Right lobe of liver (tissue), 6 donors: ENCODE measurements at regions not wholly inside any gene's neighbourhood (a gene's known extent, or its start where the extent isn't known, plus 50 kb on each side); places are given as distances from the start of the nearest gene placed in this dataset.
"Not testable (repeated sequence)": the region's sequence is repeated elsewhere in the genome, so short reads cannot be mapped to it uniquely, and the experiment has no call there.

Experiments used
- ATAC-seq, 4 donors: fragments of 200-7000 bp; cut with Tn5 transposase; one replicate each; pipeline ENCODE4 v1.9.1; 2020; ENCODE audit warnings: mild to moderate bottlenecking in 4 of 4, moderate library complexity in 4 of 4
- DNase-seq, 3 donors: peaks; one replicate each; pipeline ENCODE4 v3.0.0-alpha.2; 2020
- H3K27ac ChIP-seq, 3 donors: fragments of 200-600 bp; one replicate each; pipeline ENCODE4 v1.8.0; 2022
- H3K27me3 ChIP-seq, 2 donors: fragments of 200-600 bp; one replicate each; pipeline ENCODE4 v1.8.0; 2022
- H3K36me3 ChIP-seq, 4 donors: fragments of 200-600 bp; sonication (generic) in 1 of 4; one replicate each; pipeline versions ENCODE4 v1.5.1 to v1.8.0; 2017 to 2022; ENCODE audit warnings: control low read depth in 1 of 4
- H3K4me1 ChIP-seq, 4 donors: fragments of 200-600 bp; sonication (generic) in 1 of 4; one replicate each; pipeline versions ENCODE4 v1.5.1 to v1.8.0; 2017 to 2022; ENCODE audit warnings: control low read depth in 1 of 4
- H3K4me3 ChIP-seq, 3 donors: fragments of 200-600 bp; one replicate each; pipeline ENCODE4 v1.8.0; 2022
- H3K9me3 ChIP-seq, 4 donors: fragments of 200-600 bp; sonication (generic) in 1 of 4; one replicate each; pipeline versions ENCODE4 v1.5.1 to v1.8.0; 2017 to 2022; ENCODE audit warnings: control low read depth in 1 of 4
- POLR2A ChIP-seq: fragments of 450-650 bp; IDR thresholded peaks from one replicate; pipeline ENCODE4 v1.6.1; 2017; ENCODE audit warnings: antibody characterized with exemption, mild to moderate bottlenecking
- WGBS: methylation state at CpG from one replicate; pipeline ENCODE4 v1.1.6; 2018; ENCODE audit warnings: low coverage, low lambda C conversion rate; ENCODE audit not compliant: insufficient coverage; ENCODE audit errors: missing lambda C conversion rate; 5-methylcytosine and 5-hydroxymethylcytosine counted together
- intact Hi-C, 2 donors: fragments of 100-400 bp; cut with DNase I; formaldehyde crosslinking; loops; one replicate each; pipeline versions ENCODE4 v1.11.2 to v1.14.1; 2022
- TF ChIP-seq, protein P1 (sequence below), 4 donors: fragments of 200-600 bp in 3 of 4; fragments of 450-650 bp in 1 of 4; IDR thresholded peaks; one replicate each; pipeline versions ENCODE4 v1.5.1 to v1.8.0; 2016 to 2022; ENCODE audit warnings: antibody characterized with exemption in 4 of 4, mild to moderate bottlenecking in 2 of 4
- donor health status: DM: no; HTN: yes; CAD: no.
- donor health status: DM: no; HTN: no; CAD: no.
- donor health status: DM: no; HTN: no; CAD: no.
- donor health status: DM: no; HTN: yes; CAD: no.
- donor health status: DM: no; HTN: yes; CAD: no.

DNA sequence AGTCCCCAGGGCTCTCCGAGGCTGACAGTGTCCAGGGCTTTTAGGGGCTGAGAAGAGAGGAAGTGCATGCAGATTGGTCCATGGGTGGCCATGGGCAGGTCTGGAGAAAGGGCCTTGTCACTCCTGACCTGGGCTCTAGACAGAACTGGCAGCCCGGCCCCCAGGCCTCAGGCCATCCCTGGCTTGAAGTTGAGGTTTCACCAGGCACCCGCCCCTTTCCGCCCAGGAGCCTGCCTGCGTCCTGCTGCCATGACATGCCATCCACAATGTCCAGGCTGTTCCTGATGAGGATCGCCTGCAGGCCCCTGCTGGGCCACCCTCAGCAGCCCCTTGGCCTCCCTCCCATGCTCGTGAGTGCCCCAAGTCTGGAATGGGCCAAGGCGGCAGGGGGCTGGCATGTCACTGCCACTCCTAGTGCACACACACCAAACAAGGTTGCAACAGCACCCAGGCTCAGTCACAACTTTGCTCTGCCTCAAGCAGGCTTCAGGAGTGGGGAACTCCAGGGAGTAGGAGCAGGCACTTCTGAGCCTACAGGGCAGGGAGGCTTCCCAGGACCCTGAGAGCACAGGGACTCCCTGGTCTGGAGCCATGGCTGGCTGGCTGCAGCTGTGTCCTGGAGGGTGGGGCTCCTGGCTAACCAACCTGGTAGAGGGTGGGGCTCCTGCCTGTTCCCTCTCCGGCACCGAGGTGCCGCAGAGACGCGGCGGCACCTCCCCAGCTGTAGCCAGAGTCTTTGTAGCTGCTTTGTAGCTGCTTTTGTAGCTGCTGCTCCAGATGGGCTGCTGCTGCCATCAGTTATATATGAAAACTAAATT, 1457.1 kb upstream of the GBE1 start:
- no peaks in the 10 kb centered on the region for H3K27me3 ChIP-seq
- intact Hi-C loops = no loop called here
- 67% methylated on average over 1 of the region's 14 CpGs for WGBS
- no peaks in the 10 kb centered on the region for H3K9me3 ChIP-seq
- H3K4me3 ChIP-seq = no peak overlapping the region
- no peak overlapping the region for H3K27ac ChIP-seq
- no peaks in the 10 kb centered on the region for H3K36me3 ChIP-seq
- H3K4me1 ChIP-seq = no peaks in the 10 kb centered on the region
- no peak for TF ChIP-seq POLR2A
- TF ChIP-seq, protein P1, sequence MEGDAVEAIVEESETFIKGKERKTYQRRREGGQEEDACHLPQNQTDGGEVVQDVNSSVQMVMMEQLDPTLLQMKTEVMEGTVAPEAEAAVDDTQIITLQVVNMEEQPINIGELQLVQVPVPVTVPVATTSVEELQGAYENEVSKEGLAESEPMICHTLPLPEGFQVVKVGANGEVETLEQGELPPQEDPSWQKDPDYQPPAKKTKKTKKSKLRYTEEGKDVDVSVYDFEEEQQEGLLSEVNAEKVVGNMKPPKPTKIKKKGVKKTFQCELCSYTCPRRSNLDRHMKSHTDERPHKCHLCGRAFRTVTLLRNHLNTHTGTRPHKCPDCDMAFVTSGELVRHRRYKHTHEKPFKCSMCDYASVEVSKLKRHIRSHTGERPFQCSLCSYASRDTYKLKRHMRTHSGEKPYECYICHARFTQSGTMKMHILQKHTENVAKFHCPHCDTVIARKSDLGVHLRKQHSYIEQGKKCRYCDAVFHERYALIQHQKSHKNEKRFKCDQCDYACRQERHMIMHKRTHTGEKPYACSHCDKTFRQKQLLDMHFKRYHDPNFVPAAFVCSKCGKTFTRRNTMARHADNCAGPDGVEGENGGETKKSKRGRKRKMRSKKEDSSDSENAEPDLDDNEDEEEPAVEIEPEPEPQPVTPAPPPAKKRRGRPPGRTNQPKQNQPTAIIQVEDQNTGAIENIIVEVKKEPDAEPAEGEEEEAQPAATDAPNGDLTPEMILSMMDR (IDR thresholded peaks at IDR 0.05) = no peak
- ATAC-seq (peak in 2 of 4 donors; percentile 13 to 34), DNase-seq (peak in 1 of 3 donors; percentile 52)

DNA sequence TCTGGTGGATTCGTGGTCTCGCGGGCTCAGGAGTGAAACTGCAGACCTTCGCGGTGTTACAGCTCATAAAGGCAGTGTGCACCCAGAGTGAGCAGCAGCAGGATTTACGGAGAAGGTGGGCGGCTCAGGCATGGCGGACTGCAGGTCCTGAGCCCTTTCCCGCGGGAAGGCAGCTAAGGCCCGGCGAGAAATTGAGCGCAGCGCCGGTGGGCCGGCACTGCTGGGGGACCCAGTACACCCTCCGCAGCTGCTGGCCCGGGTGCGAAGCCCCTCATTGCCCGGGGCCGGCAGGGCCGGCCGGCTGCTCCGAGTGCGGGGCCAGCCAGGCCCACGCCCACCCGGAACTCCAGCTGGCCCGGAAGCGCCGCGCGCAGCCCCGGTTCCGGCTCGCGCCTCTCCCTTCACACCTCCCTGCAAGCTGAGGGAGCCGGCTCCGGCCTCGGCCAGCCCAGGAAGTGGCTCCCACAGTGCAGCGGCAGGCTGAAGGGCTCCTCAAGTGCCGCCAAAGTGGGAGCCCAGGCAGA, 1456.2 kb upstream of the GBE1 start:
- peak in 1 of 3 donors; percentile 45 for DNase-seq
- H3K4me1 ChIP-seq, H3K9me3 ChIP-seq, H3K36me3 ChIP-seq, H3K27ac ChIP-seq, H3K4me3 ChIP-seq, H3K27me3 ChIP-seq, ATAC-seq, intact Hi-C loops: not testable (repeated sequence)
- 89% methylated on average over 4 of the region's 41 CpGs for WGBS

DNA sequence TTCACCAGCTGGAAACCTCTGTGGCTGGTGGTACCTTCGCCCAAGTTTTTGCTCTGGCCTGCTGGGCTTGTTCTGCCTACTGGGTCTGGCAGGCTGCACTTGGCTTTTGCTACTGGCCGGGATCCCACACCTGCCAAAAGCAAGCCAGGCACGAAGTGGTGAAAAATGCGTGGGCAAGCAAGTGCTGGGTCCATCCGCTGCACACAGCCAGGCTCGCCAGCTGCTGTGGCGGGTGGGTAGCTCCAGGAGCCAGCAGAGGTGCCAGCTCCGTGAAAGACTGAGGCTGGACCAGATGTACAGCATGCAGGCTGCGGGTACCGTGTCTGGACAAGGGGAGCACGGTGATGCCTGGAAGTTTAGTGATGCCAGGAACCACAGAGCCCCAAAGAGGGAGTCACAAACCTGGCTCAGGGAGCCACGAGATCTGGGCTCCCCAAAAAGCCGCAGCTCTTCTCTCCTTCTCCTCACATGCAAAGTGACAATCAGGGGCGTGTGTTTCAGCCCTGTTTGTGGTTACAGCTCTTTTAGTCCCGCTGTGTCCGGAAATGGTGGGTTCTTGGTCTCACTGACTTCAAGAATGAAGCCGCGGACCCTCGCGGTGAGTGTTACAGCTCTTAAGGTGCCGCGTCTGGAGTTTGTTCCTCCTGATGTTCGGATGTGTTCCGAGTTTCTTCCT, 1455.6 kb upstream of the GBE1 start:
- H3K36me3 ChIP-seq = no peaks in the 10 kb centered on the region
- no peaks in the 10 kb centered on the region for H3K9me3 ChIP-seq
- H3K4me3 ChIP-seq = no peak overlapping the region
- TF ChIP-seq, protein P1 (IDR thresholded peaks at IDR 0.05) = no peak
- TF ChIP-seq POLR2A = no peak
- intact Hi-C loops = no loop called here
- no peaks in the 10 kb centered on the region for H3K4me1 ChIP-seq
- no peaks in the 10 kb centered on the region for H3K27me3 ChIP-seq
- DNase-seq = peak in 2 of 3 donors; percentile 12 to 35
- no peak for ATAC-seq
- H3K27ac ChIP-seq = no peak overlapping the region
- WGBS = 86% methylated on average over 17 of the region's 24 CpGs

DNA sequence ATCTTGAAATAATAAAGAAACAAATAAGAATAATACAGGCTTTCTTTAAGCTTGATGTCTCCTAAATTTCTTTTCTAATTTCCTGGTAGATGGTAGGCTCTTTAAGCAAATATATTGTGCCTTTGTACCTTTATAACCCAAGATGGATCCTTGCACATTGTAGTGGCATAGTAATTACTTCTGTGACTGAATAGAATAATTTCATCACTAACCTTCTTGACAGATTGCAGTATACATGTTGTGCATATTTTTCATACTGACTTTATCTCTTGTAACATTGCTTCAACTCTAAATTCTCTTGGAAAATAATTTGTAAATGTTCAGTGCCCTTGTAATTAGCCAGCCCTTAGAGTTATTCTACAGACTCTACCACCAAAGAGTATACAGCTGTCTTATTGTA, 1433.8 kb upstream of the GBE1 start:
- DNase-seq (no peak), ATAC-seq (no peak)
- H3K9me3 ChIP-seq = no peaks in the 10 kb centered on the region
- H3K36me3 ChIP-seq = no peaks in the 10 kb centered on the region
- H3K4me3 ChIP-seq = no peak overlapping the region
- no peak for TF ChIP-seq POLR2A
- TF ChIP-seq, protein P1 (IDR thresholded peaks at IDR 0.05) = no peak
- H3K4me1 ChIP-seq = no peaks in the 10 kb centered on the region
- no peaks in the 10 kb centered on the region for H3K27me3 ChIP-seq
- H3K27ac ChIP-seq = no peak overlapping the region
- intact Hi-C loops = no loop called here

DNA sequence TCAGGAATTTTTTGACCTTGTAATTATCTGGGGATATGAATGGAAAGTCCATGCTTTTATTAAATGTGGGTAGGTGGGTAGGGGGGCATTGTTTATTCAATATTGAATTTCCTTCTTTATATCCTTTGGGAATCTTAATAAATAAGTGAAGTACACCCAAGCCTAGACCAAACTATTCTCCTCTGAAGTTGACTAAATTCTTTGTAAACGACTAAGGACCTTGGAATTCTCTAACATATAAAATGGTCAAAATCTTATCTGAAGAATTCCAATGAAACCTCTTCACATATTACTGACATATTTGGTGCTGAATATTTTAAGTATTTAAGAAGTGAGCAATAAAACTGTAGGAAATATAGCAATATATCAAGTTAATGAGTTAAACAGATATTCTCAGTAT, 1432.1 kb upstream of the GBE1 start:
- ATAC-seq (no peak), DNase-seq (no peak)
- no peaks in the 10 kb centered on the region for H3K27me3 ChIP-seq
- no peaks in the 10 kb centered on the region for H3K36me3 ChIP-seq
- H3K27ac ChIP-seq = no peak overlapping the region
- no peaks in the 10 kb centered on the region for H3K9me3 ChIP-seq
- no peak overlapping the region for H3K4me3 ChIP-seq
- intact Hi-C loops = no loop called here
- no peaks in the 10 kb centered on the region for H3K4me1 ChIP-seq
- TF ChIP-seq, protein P1 (IDR thresholded peaks at IDR 0.05) = no peak
- TF ChIP-seq POLR2A = no peak
- WGBS = 56% methylated on average over 1 of the region's 1 CpG
